GM12875 (cell line): ENCODE measurements at regions not wholly inside any gene's neighbourhood (a gene's known extent, or its start where the extent isn't known, plus 50 kb on each side); places are given as distances from the start of the nearest gene placed in this dataset.

ENCODE experiments used
- H3K4me3 ChIP-seq: one replicate; pipeline ENCODE4 v1.5.1; 2011; ENCODE audit warnings: low read depth, low read length, control low read depth
- CTCF ChIP-seq: IDR thresholded peaks from 2 replicates; pipeline ENCODE4 v1.5.1; 2011; ENCODE audit warnings: low read depth, mild to moderate bottlenecking, control low read depth, inconsistent platforms, low read length, moderate library complexity, borderline replicate concordance; ENCODE audit not compliant: insufficient read depth

- no peak for TF ChIP-seq CTCF
- no peak overlapping the region for H3K4me3 ChIP-seq
Measured at GRCh38 chr18:54774981-54775665, 53.2 kb upstream of the RAB27B start.

- no peak overlapping the region for H3K4me3 ChIP-seq
- no peak for TF ChIP-seq CTCF
Measured at GRCh38 chr18:54775686-54776085, 52.6 kb upstream of the RAB27B start.

- H3K4me3 ChIP-seq, result no peak overlapping the region
- no peak for TF ChIP-seq CTCF
Measured at GRCh38 chr18:54776282-54776977, 51.8 kb upstream of the RAB27B start.

- H3K4me3 ChIP-seq, result no peak overlapping the region
- TF ChIP-seq CTCF, result no peak
Measured at GRCh38 chr18:54777118-54777791, 51.0 kb upstream of the RAB27B start.

GRCh38 chr18:54777989-54778388, 50.3 kb upstream of the RAB27B start:
- H3K4me3 ChIP-seq, result no peak overlapping the region
- no peak for TF ChIP-seq CTCF
